ENCODE measurements at regions not wholly inside any gene's neighbourhood (a gene's known extent, or its start where the extent isn't known, plus 50 kb on each side); places are given as distances from the start of the nearest gene placed in this dataset.

GRCh38 chr1:194280463-194280862 is 1094.0 kb upstream of the B3GALT2 start:
- Histone ChIP-seq H3K9me3 (ENCODE audit: control insufficient read depth in 1 of 2, insufficient read depth in 1 of 2, low read depth in 1 of 2, low read length in 2 of 2) (no peaks in the 10 kb centered on the region), H3K36me3 (ENCODE audit: control insufficient read depth in 1 of 2, insufficient read depth in 2 of 2, low read length in 2 of 2) (no peaks in the 10 kb centered on the region), H3K4me1 (ENCODE audit: control insufficient read depth in 1 of 2, insufficient read depth in 2 of 2, low read length in 2 of 2) (no peaks in the 10 kb centered on the region), H4K20me1 (ENCODE audit: insufficient read depth) (no peaks in the 10 kb centered on the region), H3K9me2 (ENCODE audit: insufficient read depth) (no peaks in the 10 kb centered on the region), H2AFZ (ENCODE audit: low read depth, low read length, poor library complexity, severe bottlenecking) (no peak overlapping the region), H3K9ac (ENCODE audit: low read length) (no peak overlapping the region), H3K4me2 (ENCODE audit: low read length) (no peak overlapping the region), H3K27me3 (ENCODE audit: insufficient read depth, low read length) (no peaks in the 10 kb centered on the region), H3K4me3 (replicated peaks in 1 of 2; ENCODE audit: low read depth in 1 of 2, low read length in 2 of 2) (no peak overlapping the region), H3K27ac (ENCODE audit: low read depth, low read length) (no peak overlapping the region), H3K79me2 (ENCODE audit: insufficient read depth, low read length) (no peaks in the 10 kb centered on the region)
- POLR2A ChIA-PET = no interaction called here
- ATAC-seq = peak; percentile 63
- intact Hi-C loops (cut with micrococcal nuclease) = no loop called here
- no TSS peak for BruUV-seq (replicated peaks)
- no peak for DNase-seq (ENCODE audit: low read depth, low spot score)
- 0 out of 6 replicates have a peak, but pooled peaks of 1 of the 3 experiments have one; percentile 22 for TF ChIP-seq CTCF (IDR thresholded peaks at IDR 0.05 in 2 of 3, conservative IDR thresholded peaks at IDR 0.05 in 1 of 3; ENCODE audit: borderline replicate concordance in 1 of 3, insufficient read depth in 1 of 3, low read depth in 2 of 3, low read length in 2 of 3)
- no peak for TF ChIP-seq JUND (IDR thresholded peaks at IDR 0.05)
- CTCF ChIA-PET = no interaction called here
- RAD21 ChIA-PET (ENCODE audit: low non-redundant PET in 1 of 2, low total read pairs in 2 of 2, uncharacterized antibody in 2 of 2, unreplicated experiment in 2 of 2) = no interaction called here

GRCh38 chr1:194279975-194280374 is 1093.6 kb upstream of the B3GALT2 start:
- H3K36me3 ChIP-seq (ENCODE audit: control insufficient read depth in 1 of 2, insufficient read depth in 2 of 2, low read length in 2 of 2) = no peaks in the 10 kb centered on the region
- no peak overlapping the region for H3K4me2 ChIP-seq (ENCODE audit: low read length)
- H3K27me3 ChIP-seq (ENCODE audit: insufficient read depth, low read length) = no peaks in the 10 kb centered on the region
- BruUV-seq (replicated peaks) = no TSS peak
- no peak overlapping the region for H3K4me3 ChIP-seq (replicated peaks in 1 of 2; ENCODE audit: low read depth in 1 of 2, low read length in 2 of 2)
- H3K27ac ChIP-seq (ENCODE audit: low read depth, low read length) = no peak overlapping the region
- POLR2A ChIA-PET = no interaction called here
- no peaks in the 10 kb centered on the region for H3K9me3 ChIP-seq (ENCODE audit: control insufficient read depth in 1 of 2, insufficient read depth in 1 of 2, low read depth in 1 of 2, low read length in 2 of 2)
- DNase-seq (ENCODE audit: low read depth, low spot score) = no peak
- H3K9ac ChIP-seq (ENCODE audit: low read length) = no peak overlapping the region
- H3K9me2 ChIP-seq (ENCODE audit: insufficient read depth) = no peaks in the 10 kb centered on the region
- H3K4me1 ChIP-seq (ENCODE audit: control insufficient read depth in 1 of 2, insufficient read depth in 2 of 2, low read length in 2 of 2) = no peaks in the 10 kb centered on the region
- no peak overlapping the region for H2AFZ ChIP-seq (ENCODE audit: low read depth, low read length, poor library complexity, severe bottlenecking)
- H4K20me1 ChIP-seq (ENCODE audit: insufficient read depth) = no peaks in the 10 kb centered on the region
- ATAC-seq = no peak
- no peak for TF ChIP-seq CTCF (IDR thresholded peaks at IDR 0.05 in 2 of 3, conservative IDR thresholded peaks at IDR 0.05 in 1 of 3; ENCODE audit: borderline replicate concordance in 1 of 3, insufficient read depth in 1 of 3, low read depth in 2 of 3, low read length in 2 of 3)
- no peak for TF ChIP-seq CBX3 (IDR thresholded peaks at IDR 0.05; ENCODE audit: low read depth)
- TF ChIP-seq JUND (IDR thresholded peaks at IDR 0.05) = no peak
- TF ChIP-seq ZFX (IDR thresholded peaks at IDR 0.05) = no peak
- no peak for TF ChIP-seq ZBTB33 (IDR thresholded peaks at IDR 0.05; ENCODE audit: extremely low read depth, insufficient replicate concordance, low read length)
- TF ChIP-seq YY1 (IDR thresholded peaks at IDR 0.05; ENCODE audit: extremely low read depth, insufficient replicate concordance, low read depth, low read length) = no peak
- no peak for TF ChIP-seq CEBPB (IDR thresholded peaks at IDR 0.05; ENCODE audit: low read depth)
- no peak for TF ChIP-seq ATF3 (IDR thresholded peaks at IDR 0.05)
- TF ChIP-seq EZH2 (IDR thresholded peaks at IDR 0.05) = no peak
- intact Hi-C loops (cut with micrococcal nuclease) = no loop called here
- no peaks in the 10 kb centered on the region for H3K79me2 ChIP-seq (ENCODE audit: insufficient read depth, low read length)
- RAD21 ChIA-PET (ENCODE audit: low non-redundant PET in 1 of 2, low total read pairs in 2 of 2, uncharacterized antibody in 2 of 2, unreplicated experiment in 2 of 2) = no interaction called here
- CTCF ChIA-PET = no interaction called here

All from HCT116 (cell line).